OCI-LY7 (cell line): ENCODE measurements at regions not wholly inside any gene's neighbourhood (a gene's known extent, or its start where the extent isn't known, plus 50 kb on each side); places are given as distances from the start of the nearest gene placed in this dataset.

Experiments used
- CTCF ChIP-seq: fragments of 200-600 bp; sonication (generic); conservative IDR thresholded peaks from 2 replicates; pipeline ENCODE4 v1.5.1; 2014; ENCODE audit warnings: mild to moderate bottlenecking, antibody characterized with exemption, low read length, moderate library complexity, mixed read lengths
- EZH2phosphoT487 ChIP-seq: fragments of 200-600 bp; sonication (generic); IDR thresholded peaks from 2 replicates; pipeline ENCODE4 v1.6.1; 2018; ENCODE audit warnings: low read depth, borderline replicate concordance, mild to moderate bottlenecking, mixed run types, antibody characterized with exemption, low read length, moderate library complexity, mixed read lengths

- no peak for TF ChIP-seq EZH2phosphoT487
- no peak for TF ChIP-seq CTCF
Observed at GRCh38 chr4:16991450-16991849, 93.0 kb upstream of the LDB2 start.
